HG03469 (cell line): ENCODE measurements at regions not wholly inside any gene's neighbourhood (a gene's known extent, or its start where the extent isn't known, plus 50 kb on each side); places are given as distances from the start of the nearest gene placed in this dataset.
A peak's percentile ranks its signal among the peaks of the same experiment; 100 is the strongest.
"Not testable (repeated sequence)": the region's sequence is repeated elsewhere in the genome, so short reads cannot be mapped to it uniquely, and the experiment has no call there.

Experiments used
- ATAC-seq: cut with Tn5 transposase; IDR thresholded peaks from one replicate; pipeline ENCODE4 v1.9.1; 2021; ENCODE audit warnings: mild to moderate bottlenecking, moderate library complexity, moderate number of reproducible peaks; ENCODE audit not compliant: unreplicated experiment

DNA sequence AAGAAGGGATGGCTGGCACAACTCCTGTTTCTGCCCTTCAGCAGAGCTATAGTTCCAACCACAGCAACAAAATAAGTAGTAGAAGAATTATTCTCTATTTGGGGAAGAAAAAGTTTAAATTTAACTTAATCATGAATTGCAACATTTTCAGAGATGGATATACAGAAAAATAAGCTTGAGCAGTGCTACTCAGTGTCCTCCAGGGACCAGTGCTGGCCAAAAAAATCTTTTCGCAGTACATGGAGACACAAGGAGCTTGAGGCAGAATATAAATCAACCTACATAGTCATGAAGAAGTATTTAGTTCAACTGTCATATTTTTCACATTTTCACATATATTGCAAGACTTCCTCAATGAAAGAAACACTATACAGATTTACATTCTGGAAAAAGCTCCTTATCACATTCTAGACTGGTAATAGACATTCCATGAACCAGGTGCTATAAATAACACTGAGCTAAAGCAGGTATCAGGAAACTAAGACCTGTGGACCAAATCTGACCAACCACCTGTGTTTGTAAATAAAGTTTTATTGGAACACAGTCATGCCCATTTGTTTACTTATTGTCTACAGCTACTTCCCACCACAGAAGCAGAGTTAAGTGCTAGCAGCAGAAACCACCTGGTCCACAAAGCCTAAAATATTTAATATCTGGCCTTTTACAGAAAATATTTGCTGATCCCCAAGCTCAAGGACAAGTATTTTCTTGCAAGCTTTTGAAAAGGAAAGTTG is 101.9 kb downstream of the RGS21 start:
- no peak for ATAC-seq

- ATAC-seq: no peak
Observed at GRCh38 chr1:192430644-192431043, 113.9 kb downstream of the RGS21 start.

GRCh38 chr1:192435704-192436103 is 118.9 kb downstream of the RGS21 start:
- no peak for ATAC-seq

- ATAC-seq: no peak
Observed at GRCh38 chr1:192436441-192437078, 119.8 kb downstream of the RGS21 start.

- ATAC-seq: no peak
Observed at GRCh38 chr1:192438737-192439136, 121.9 kb downstream of the RGS21 start.

DNA sequence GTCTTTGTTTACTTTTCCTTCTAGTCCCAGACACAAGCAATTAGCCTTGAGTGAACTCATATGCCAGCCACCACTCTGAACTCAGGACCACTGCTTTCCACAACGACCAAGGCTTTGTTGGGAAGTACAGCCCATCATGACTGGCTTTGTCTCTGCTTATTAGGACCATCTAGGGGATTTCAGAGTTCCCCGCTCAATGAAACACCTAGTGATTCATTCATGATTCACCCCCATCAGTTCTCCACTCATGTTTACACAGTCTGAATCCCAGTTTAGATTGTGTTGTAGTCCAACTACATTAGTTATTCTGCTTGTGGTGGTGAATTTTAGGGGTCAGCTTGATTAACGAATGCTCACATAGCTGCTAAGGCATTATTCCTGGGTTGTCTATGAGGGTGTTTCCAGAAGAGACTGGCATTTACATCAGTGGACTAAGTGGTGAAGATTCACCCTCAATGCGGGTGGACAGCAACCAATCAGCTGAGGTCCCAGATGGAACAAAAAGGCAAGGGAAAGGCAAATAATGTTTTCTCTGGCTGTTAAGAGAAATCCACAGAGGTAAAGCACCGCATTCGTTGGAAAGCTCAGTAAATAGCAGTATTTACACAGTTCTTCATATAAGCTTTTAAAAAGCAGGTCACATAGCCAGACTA is 122.7 kb downstream of the RGS21 start:
- ATAC-seq: no peak

DNA sequence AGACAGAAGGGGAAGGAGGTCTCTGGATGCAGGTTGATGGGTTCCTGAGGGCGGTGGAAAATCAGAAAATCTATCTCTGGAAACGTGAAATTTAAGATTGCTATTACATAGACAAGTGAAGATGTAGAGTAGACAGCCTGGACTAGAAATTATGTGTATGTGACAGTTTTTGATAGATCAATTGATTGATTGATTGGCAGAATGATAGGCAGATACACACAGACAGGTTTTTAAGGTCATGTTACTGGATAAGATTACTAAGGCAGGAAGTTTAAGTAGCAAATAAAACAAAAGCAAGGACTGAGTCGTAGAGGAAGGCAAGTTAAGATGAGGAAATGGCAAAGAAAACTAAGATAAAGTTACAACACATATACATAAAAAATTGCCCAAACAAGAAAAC is 124.7 kb downstream of the RGS21 start:
- no peak for ATAC-seq

GRCh38 chr1:192442736-192443135 is 125.9 kb downstream of the RGS21 start:
- ATAC-seq: no peak

- no peak for ATAC-seq
Observed at GRCh38 chr1:192443616-192444015, 126.8 kb downstream of the RGS21 start.

DNA sequence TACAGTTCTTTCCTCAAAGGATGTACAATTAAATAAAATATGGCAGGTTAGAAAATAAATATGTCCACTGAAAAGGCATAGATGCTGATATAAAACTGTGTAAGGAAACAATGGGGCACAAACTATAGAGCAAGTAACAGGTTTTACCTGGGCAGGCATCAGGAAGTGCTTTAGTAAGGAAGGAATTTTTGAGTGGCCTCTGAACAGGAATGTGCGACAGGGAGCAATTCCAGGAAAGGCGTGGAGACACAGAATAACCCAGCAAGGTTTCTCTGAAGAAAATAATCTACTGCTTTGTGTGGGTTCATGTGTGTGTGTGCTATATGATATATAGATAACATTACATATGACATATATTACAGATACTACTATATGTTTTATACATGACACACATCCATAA is 128.4 kb downstream of the RGS21 start:
- ATAC-seq: no peak

- ATAC-seq: peak; percentile 57
Observed at GRCh38 chr1:192445839-192446489, 129.2 kb downstream of the RGS21 start.

DNA sequence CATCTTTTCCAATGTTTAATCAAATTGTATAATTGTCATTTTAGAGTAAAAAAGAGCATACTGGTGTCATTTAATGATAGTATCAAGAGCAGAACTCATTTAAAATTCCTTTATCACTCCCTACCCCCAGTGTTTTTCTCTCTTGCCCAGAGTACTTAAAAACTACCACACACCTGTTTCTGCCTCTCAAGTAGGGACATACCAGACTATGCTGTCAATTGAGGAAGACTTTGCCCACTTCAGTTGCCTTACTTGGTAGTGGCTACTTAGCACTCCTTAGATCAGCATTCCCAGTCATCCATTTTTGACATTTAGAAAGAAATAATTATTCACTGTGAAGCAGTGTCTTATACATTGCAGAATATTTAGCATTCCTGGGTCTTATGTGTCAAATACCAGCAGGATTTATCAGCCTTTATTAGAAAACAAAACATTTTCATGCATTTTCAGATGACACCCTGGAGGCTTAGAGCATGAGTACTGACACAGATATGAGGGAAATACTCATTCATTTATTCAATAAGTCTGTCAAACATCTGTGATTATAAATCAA is 127.5 kb upstream of the RGS1 start:
- no peak for ATAC-seq

DNA sequence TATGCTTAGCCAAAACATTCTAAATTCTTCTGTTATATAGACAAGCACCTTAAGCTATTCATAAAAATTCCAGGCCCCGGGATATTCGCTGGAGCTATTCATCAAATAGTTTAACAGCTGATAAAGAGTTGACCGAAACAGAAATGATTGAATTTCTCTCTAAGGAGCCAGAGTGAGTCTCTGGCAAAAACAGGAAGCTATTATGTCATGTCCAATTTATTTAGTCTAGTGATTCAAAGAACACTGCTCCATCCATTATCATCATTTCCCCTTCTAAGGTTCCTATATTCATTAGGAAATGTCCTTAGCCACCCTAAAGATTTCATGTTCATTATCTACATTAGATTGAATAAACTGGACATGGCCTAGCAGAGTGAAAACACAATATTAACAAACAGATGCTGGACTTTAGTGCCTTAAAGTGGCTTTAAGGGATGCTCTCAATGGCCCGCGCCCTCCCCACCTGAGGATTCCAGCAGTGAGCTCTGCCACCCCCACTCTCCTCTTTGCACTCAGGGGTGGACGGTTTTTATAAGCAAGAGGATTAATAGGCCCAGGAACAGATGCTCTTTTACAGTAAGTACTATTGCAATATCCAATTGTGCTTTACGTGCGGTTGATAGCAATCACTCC is 122.1 kb upstream of the RGS1 start:
- ATAC-seq: no peak

GRCh38 chr1:192459467-192459866 is 116.1 kb upstream of the RGS1 start:
- ATAC-seq: no peak

DNA sequence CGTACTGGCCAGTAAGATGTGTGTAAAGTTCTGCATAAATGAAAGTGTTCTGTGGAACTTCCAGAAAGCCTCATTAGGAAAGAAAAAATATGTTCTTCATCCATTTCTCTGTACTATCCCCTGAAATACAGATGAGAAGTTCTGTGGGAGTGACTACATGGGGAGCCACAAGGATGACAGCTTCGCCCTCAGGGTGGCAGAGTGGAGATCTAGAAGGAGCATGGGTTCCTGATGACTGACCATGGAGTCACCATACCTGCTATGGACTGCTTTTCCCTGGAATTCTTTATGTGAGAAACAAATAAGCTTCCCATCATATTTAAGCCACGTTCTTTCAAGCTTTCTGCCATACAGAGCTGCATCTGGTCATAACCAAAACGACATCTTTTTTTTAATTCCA is 113.9 kb upstream of the RGS1 start:
- ATAC-seq: no peak

GRCh38 chr1:192462616-192463015 is 113.0 kb upstream of the RGS1 start:
- no peak for ATAC-seq

- ATAC-seq: no peak
Observed at GRCh38 chr1:192463661-192464060, 111.9 kb upstream of the RGS1 start.

DNA sequence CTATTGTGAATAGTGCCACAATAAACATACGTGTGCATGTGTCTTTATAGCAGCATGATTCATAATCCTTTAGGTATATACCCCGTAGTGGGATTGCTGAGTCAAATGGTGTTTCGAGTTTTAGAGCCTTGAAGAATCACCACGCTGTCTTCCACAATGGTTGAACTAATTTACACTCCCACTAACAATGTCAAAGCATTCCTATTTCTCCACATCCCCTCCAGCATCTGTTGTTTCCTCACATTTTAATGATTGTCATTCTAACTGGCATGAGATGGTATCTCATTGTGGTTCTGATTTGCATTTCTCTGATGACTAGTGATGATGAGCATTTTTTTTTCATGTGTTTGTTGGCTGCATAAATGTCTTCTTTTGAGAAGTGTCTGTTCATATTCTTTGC is 110.4 kb upstream of the RGS1 start:
- ATAC-seq: not testable (repeated sequence)

DNA sequence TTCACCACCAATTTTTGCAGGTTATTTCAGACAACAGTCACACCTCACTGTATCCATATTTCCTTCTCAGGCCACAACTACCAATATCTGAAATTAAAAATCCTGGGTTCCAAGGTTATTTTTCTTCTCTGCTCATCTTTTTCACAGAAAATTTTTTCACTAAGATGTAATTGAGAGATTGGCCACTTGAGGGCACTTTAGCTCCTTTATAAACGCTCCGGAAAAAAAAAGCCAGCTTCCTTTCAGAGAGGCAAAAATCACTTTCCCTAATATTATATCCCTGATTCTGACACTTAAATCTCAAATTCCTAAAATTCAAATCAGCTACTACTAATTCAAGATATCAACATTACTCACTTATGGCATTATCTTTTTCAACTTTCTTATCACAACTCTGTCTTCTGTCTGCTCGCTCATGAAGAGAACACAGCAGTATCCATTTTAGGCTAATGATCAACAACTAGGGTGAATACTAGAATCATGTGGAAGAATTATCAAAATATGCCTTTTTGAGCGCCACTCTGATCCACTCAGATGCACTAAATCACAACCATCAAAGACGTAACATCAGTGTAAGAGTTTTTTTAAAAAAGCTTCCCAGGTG is 101.4 kb upstream of the RGS1 start:
- no peak for ATAC-seq

DNA sequence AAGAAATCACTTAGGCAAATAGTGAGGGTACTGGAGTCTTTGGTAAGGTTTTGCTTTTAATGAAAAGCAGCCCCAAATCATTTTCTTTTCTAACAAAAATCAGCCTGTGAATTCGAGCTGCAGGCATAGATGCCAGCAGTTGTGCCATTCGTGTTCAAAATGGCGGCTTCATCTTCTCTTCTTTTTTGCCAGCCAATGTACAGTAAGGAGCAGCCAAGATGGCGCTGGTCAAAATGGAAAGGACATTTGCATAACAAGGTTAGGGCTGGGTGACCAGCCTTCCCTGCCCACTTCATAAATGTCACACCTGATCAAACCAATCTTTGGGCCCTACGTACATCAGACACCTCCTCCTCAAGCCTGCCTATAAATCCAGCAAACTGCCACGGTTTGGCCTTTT is 100.2 kb upstream of the RGS1 start:
- no peak for ATAC-seq

DNA sequence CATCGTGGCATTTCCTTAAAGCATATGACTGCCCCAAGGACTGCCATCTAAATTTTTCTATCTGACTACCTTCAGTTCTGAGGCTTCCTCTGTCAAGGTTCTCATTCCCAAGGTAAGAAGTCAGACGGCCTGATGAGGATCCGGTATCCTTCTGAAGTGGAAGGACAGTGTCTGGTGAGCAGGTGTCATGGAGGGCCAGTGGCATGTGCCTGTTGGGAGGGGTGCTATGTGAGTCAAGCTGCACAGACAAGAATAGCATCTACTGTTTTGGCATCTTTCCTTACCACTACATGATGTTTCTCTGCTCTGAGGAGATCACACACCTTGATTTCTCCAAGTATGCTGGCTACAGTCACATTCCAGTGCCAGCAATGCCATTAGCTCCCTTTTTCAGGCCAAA is 99.6 kb upstream of the RGS1 start:
- no peak for ATAC-seq
